H9 (cell line): ENCODE measurements at regions not wholly inside any gene's neighbourhood (a gene's known extent, or its start where the extent isn't known, plus 50 kb on each side); places are given as distances from the start of the nearest gene placed in this dataset.

Experiments used
- DNase-seq: peaks from one replicate; pipeline ENCODE4 v3.0.0-alpha.2; 2017
- H2AFZ ChIP-seq: one replicate; pipeline ENCODE4 v1.6.1; 2013; ENCODE audit warnings: mild to moderate bottlenecking, low read length, control low read depth, moderate library complexity
- H2AK5ac ChIP-seq: 2 replicates; pipeline ENCODE4 v1.6.1; 2013; ENCODE audit warnings: low read length, control low read depth, mixed read lengths; ENCODE audit not compliant: insufficient read length
- H2BK120ac ChIP-seq: one replicate; pipeline ENCODE4 v1.6.1; 2013; ENCODE audit warnings: low read depth, mild to moderate bottlenecking, low read length, control low read depth, inconsistent platforms; ENCODE audit not compliant: poor library complexity, severe bottlenecking
- H2BK12ac ChIP-seq: 2 replicates; pipeline ENCODE4 v1.6.1; 2013; ENCODE audit warnings: low read length, control low read depth, mixed read lengths, low read depth; ENCODE audit not compliant: insufficient read length
- H2BK15ac ChIP-seq: 2 replicates; pipeline ENCODE4 v1.6.1; 2013; ENCODE audit warnings: low read depth, low read length, control low read depth
- H2BK20ac ChIP-seq: one replicate; pipeline ENCODE4 v1.6.1; 2013; ENCODE audit warnings: low read depth, mild to moderate bottlenecking, low read length, control low read depth, inconsistent platforms; ENCODE audit not compliant: poor library complexity, severe bottlenecking
- H2BK5ac ChIP-seq: 2 replicates; pipeline ENCODE4 v1.6.1; 2013; ENCODE audit warnings: low read length, control low read depth, mixed read lengths; ENCODE audit not compliant: insufficient read length
- H3K14ac ChIP-seq: 2 replicates; pipeline ENCODE4 v1.6.1; 2013; ENCODE audit warnings: low read length, control low read depth; ENCODE audit not compliant: insufficient read depth
- H3K18ac ChIP-seq: 2 replicates; pipeline ENCODE4 v1.6.1; 2013; ENCODE audit warnings: low read depth, mild to moderate bottlenecking, mixed read lengths, low read length, control low read depth; ENCODE audit not compliant: insufficient read length
- H3K23ac ChIP-seq: 2 replicates; pipeline ENCODE4 v1.6.1; 2013; ENCODE audit warnings: low read length, control low read depth, mixed read lengths, low read depth; ENCODE audit not compliant: insufficient read length
- H3K23me2 ChIP-seq: 2 replicates; pipeline ENCODE4 v1.6.1; 2013; ENCODE audit warnings: low read depth, mild to moderate bottlenecking, mixed read lengths, low read length, control low read depth; ENCODE audit not compliant: insufficient read length, poor library complexity, severe bottlenecking
- H3K27ac ChIP-seq: 2 replicates; pipeline ENCODE4 v1.5.1; 2013; ENCODE audit warnings: low read length, control low read depth, mixed read lengths, low read depth; ENCODE audit not compliant: insufficient read length
- H3K27me3 ChIP-seq: 2 replicates; pipeline ENCODE4 v1.6.1; 2013; ENCODE audit warnings: low read length, control low read depth, inconsistent platforms; ENCODE audit not compliant: insufficient read depth
- H3K4ac ChIP-seq: 2 replicates; pipeline ENCODE4 v1.6.1; 2013; ENCODE audit warnings: low read depth, mild to moderate bottlenecking, control low read depth, inconsistent platforms, low read length, moderate library complexity
- H3K4me1 ChIP-seq: 2 replicates; pipeline ENCODE4 v1.6.1; 2013; ENCODE audit warnings: low read length, control low read depth, inconsistent platforms; ENCODE audit not compliant: insufficient read depth
- H3K4me2 ChIP-seq: 2 replicates; pipeline ENCODE4 v1.6.1; 2013; ENCODE audit warnings: low read length, control low read depth, mixed read lengths; ENCODE audit not compliant: insufficient read length, insufficient read depth
- H3K56ac ChIP-seq: 2 replicates; pipeline ENCODE4 v1.6.1; 2013; ENCODE audit warnings: low read depth, mild to moderate bottlenecking, mixed read lengths, low read length, control low read depth; ENCODE audit not compliant: insufficient read length
- H3K79me1 ChIP-seq: 2 replicates; pipeline ENCODE4 v1.6.1; 2013; ENCODE audit warnings: low read depth, mild to moderate bottlenecking, moderate library complexity, low read length, control low read depth, inconsistent platforms; ENCODE audit not compliant: insufficient read depth, poor library complexity, severe bottlenecking
- H3K79me2 ChIP-seq: 2 replicates; pipeline ENCODE4 v1.6.1; 2013; ENCODE audit warnings: low read length, control low read depth, inconsistent platforms; ENCODE audit not compliant: insufficient read depth
- H3K9ac ChIP-seq: 2 replicates; pipeline ENCODE4 v1.6.1; 2013; ENCODE audit warnings: low read length, control low read depth, mixed read lengths; ENCODE audit not compliant: insufficient read length; ENCODE audit errors: extremely low read depth
- H3K9me3 ChIP-seq: one replicate; pipeline ENCODE4 v1.6.1; 2013; ENCODE audit warnings: low read depth, low read length, inconsistent platforms; ENCODE audit not compliant: control insufficient read depth
- H3T11ph ChIP-seq: one replicate; pipeline ENCODE4 v1.6.1; 2013; ENCODE audit warnings: mild to moderate bottlenecking, low read length, control low read depth, inconsistent platforms
- H4K20me1 ChIP-seq: one replicate; pipeline ENCODE4 v1.6.1; 2013; ENCODE audit not compliant: control insufficient read depth, insufficient read length, insufficient read depth
- H4K5ac ChIP-seq: 2 replicates; pipeline ENCODE4 v1.6.1; 2013; ENCODE audit warnings: low read depth, mild to moderate bottlenecking, mixed read lengths, low read length, control low read depth; ENCODE audit not compliant: insufficient read length
- H4K8ac ChIP-seq: replicated peaks from 2 replicates; pipeline ENCODE4 v1.6.1; 2013; ENCODE audit warnings: low read length, control low read depth, mixed read lengths, low read depth; ENCODE audit not compliant: insufficient read length
- H4K91ac ChIP-seq: 2 replicates; pipeline ENCODE4 v1.6.1; 2013; ENCODE audit warnings: low read depth, mild to moderate bottlenecking, moderate library complexity, mixed read lengths, low read length, control low read depth; ENCODE audit not compliant: insufficient read length
- H3K27ac Mint-ChIP-seq, 3 experiments: 2 replicates in 2 of 3; 3 replicates in 1 of 3; pipeline ENCODE4 v1.8.0; 2020 to 2021; ENCODE audit warnings: mixed read lengths in 3 of 3, mild to moderate bottlenecking in 1 of 3, moderate library complexity in 1 of 3
- H3K27me3 Mint-ChIP-seq: 2 replicates; pipeline ENCODE4 v1.8.0; 2021; ENCODE audit warnings: low read depth, mild to moderate bottlenecking, moderate library complexity, mixed read lengths
- H3K36me3 Mint-ChIP-seq, 3 experiments: 2 replicates in 2 of 3; 3 replicates in 1 of 3; pipeline ENCODE4 v1.8.0; 2020 to 2021; ENCODE audit warnings: low read depth in 3 of 3, mixed read lengths in 3 of 3; ENCODE audit not compliant: insufficient read depth in 1 of 3
- H3K4me1 Mint-ChIP-seq, 2 experiments: 2 replicates each; pipeline ENCODE4 v1.8.0; 2020; ENCODE audit warnings: mixed read lengths in 2 of 2
- H3K4me3 Mint-ChIP-seq, 2 experiments: 2 replicates in 1 of 2; 3 replicates in 1 of 2; pipeline ENCODE4 v1.8.0; 2020 to 2021; ENCODE audit warnings: mild to moderate bottlenecking in 2 of 2, mixed read lengths in 2 of 2, moderate library complexity in 1 of 2
- H3K9me3 Mint-ChIP-seq, 2 experiments: 2 replicates in 1 of 2; 3 replicates in 1 of 2; pipeline ENCODE4 v1.8.0; 2020; ENCODE audit warnings: mild to moderate bottlenecking in 2 of 2, mixed read lengths in 2 of 2, moderate library complexity in 1 of 2
- WGBS: extraction: QIAGEN DNeasy Blood & Tissue Kit; methylation state at CpG from one replicate; pipeline ENCODE4 v1.1.7; 2013; ENCODE audit warnings: missing lambda C conversion rate, low lambda C conversion rate, mixed read lengths; ENCODE audit not compliant: insufficient read length; ENCODE audit errors: extremely low coverage; 5-methylcytosine and 5-hydroxymethylcytosine counted together
- TF ChIP-seq, protein P1 (sequence below): fragments of 200-600 bp; sonication (generic); conservative IDR thresholded peaks from 3 replicates; pipeline ENCODE4 v1.8.0; 2021; ENCODE audit warnings: antibody characterized with exemption, mild to moderate bottlenecking

DNA sequence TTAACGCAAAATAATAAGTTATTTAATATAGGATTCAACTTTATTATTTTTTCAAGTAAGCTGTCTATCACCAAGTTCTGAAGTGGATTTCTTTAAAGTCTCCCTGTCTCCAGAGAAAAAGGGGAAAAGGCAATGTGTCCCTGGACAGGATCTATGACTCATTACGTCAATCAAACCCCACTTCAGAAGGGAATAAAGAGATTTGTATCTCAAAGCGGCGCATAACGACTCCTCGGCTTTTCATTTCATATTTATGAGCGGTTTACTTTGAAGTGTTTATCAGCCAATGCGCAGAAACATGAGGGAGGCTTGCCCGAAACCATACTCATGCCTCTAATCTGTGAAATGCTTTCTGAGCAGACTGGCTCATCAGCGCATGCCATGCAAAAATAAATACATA lies 938.6 kb upstream of the WWC1 start:
- H3K18ac ChIP-seq = no peak overlapping the region
- peaks cover 6% of the 10 kb centered on the region; the same call in 1 of the 2 replicates for H3K4me1 ChIP-seq
- no peak overlapping the region for H4K91ac ChIP-seq
- H3K27ac ChIP-seq = no peak overlapping the region
- H2BK12ac ChIP-seq = no peak overlapping the region
- no peak overlapping the region for H3K4ac ChIP-seq
- no peak overlapping the region for H2BK5ac ChIP-seq
- WGBS = no CpG with 5 or more reads among the region's 10 CpGs
- TF ChIP-seq, protein P1, sequence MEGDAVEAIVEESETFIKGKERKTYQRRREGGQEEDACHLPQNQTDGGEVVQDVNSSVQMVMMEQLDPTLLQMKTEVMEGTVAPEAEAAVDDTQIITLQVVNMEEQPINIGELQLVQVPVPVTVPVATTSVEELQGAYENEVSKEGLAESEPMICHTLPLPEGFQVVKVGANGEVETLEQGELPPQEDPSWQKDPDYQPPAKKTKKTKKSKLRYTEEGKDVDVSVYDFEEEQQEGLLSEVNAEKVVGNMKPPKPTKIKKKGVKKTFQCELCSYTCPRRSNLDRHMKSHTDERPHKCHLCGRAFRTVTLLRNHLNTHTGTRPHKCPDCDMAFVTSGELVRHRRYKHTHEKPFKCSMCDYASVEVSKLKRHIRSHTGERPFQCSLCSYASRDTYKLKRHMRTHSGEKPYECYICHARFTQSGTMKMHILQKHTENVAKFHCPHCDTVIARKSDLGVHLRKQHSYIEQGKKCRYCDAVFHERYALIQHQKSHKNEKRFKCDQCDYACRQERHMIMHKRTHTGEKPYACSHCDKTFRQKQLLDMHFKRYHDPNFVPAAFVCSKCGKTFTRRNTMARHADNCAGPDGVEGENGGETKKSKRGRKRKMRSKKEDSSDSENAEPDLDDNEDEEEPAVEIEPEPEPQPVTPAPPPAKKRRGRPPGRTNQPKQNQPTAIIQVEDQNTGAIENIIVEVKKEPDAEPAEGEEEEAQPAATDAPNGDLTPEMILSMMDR = no peak
- no peak overlapping the region for H3K4me2 ChIP-seq
- peaks cover 22 to 30% of the 10 kb centered on the region in 2 experiments for H3K4me1 Mint-ChIP-seq
- H3K23me2 ChIP-seq = no peaks in the 10 kb centered on the region
- no peak overlapping the region for H3K9ac ChIP-seq
- H3T11ph ChIP-seq = no peak overlapping the region
- H3K14ac ChIP-seq = no peak overlapping the region
- no peak overlapping the region for H3K4me3 Mint-ChIP-seq
- H2BK15ac ChIP-seq = no peak overlapping the region
- H2AK5ac ChIP-seq = no peak overlapping the region
- H2AFZ ChIP-seq = no peak overlapping the region
- no peaks in the 10 kb centered on the region for H3K9me3 ChIP-seq
- no peak overlapping the region for H2BK120ac ChIP-seq
- H3K23ac ChIP-seq = no peak overlapping the region
- no peaks in the 10 kb centered on the region for H3K27me3 ChIP-seq
- no peak for DNase-seq
- no peak overlapping the region for H3K27ac Mint-ChIP-seq
- no peak overlapping the region for H4K5ac ChIP-seq
- no peaks in the 10 kb centered on the region for H3K79me1 ChIP-seq
- H3K36me3 Mint-ChIP-seq = peaks cover 0 to 4% (median 0%) of the 10 kb centered on the region in 3 experiments; a peak in 1 of 7 replicates
- no peaks in the 10 kb centered on the region for H4K20me1 ChIP-seq
- H3K56ac ChIP-seq = no peak overlapping the region
- H3K9me3 Mint-ChIP-seq = no peaks in the 10 kb centered on the region
- no peaks in the 10 kb centered on the region for H3K79me2 ChIP-seq
- H2BK20ac ChIP-seq = no peak overlapping the region
- H4K8ac ChIP-seq = no peak overlapping the region
- H3K27me3 Mint-ChIP-seq = no peaks in the 10 kb centered on the region
